Esophagus squamous epithelium (tissue), 4 donors: ENCODE measurements at regions not wholly inside any gene's neighbourhood (a gene's known extent, or its start where the extent isn't known, plus 50 kb on each side); places are given as distances from the start of the nearest gene placed in this dataset.

Experiments
- POLR2A ChIP-seq, 4 donors: fragments of 450-650 bp; IDR thresholded peaks; one replicate each; pipeline ENCODE4 v1.6.1; 2017; ENCODE audit warnings: antibody characterized with exemption in 4 of 4, mild to moderate bottlenecking in 4 of 4, moderate library complexity in 3 of 4
- TF ChIP-seq, protein P1 (sequence below), 6 experiments: fragments of 450-650 bp in 4 of 6; fragments of 200-600 bp in 2 of 6; sonication (generic) in 2 of 6; IDR thresholded peaks; one replicate each; pipeline ENCODE4 v1.5.1; 2016 to 2019; ENCODE audit warnings: antibody characterized with exemption in 6 of 6, mild to moderate bottlenecking in 4 of 6, moderate library complexity in 4 of 6

DNA sequence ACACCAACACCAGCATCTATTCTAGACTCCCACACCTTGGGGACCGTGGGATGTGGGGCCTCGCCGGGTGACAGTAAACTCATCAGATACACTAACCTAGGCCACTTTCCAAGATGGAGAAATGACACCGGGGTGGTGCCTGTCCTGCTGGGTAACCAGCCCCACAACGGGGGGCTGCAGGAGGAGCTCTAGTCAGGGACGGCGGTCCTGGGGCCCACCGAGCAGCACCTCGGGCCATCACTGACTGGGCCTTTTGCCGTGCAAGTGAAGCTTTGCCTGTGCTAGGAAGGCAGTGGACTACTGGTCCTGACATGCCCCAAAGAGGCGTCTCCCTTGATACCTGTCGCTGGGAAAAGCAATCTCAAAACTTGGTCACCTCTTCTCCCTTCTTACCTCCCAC is 260.3 kb upstream of the IRX1 start:
- TF ChIP-seq, protein P1, sequence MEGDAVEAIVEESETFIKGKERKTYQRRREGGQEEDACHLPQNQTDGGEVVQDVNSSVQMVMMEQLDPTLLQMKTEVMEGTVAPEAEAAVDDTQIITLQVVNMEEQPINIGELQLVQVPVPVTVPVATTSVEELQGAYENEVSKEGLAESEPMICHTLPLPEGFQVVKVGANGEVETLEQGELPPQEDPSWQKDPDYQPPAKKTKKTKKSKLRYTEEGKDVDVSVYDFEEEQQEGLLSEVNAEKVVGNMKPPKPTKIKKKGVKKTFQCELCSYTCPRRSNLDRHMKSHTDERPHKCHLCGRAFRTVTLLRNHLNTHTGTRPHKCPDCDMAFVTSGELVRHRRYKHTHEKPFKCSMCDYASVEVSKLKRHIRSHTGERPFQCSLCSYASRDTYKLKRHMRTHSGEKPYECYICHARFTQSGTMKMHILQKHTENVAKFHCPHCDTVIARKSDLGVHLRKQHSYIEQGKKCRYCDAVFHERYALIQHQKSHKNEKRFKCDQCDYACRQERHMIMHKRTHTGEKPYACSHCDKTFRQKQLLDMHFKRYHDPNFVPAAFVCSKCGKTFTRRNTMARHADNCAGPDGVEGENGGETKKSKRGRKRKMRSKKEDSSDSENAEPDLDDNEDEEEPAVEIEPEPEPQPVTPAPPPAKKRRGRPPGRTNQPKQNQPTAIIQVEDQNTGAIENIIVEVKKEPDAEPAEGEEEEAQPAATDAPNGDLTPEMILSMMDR (IDR thresholded peaks at IDR 0.05): no peak
- TF ChIP-seq POLR2A (IDR thresholded peaks at IDR 0.05): no peak
